OCI-LY1 (cell line): ENCODE measurements at regions not wholly inside any gene's neighbourhood (a gene's known extent, or its start where the extent isn't known, plus 50 kb on each side); places are given as distances from the start of the nearest gene placed in this dataset.

ENCODE experiments used
- H2AFZ ChIP-seq: fragments of 200-600 bp; sonication (generic), shearing (Covaris generic); 2 replicates; pipeline ENCODE4 v1.6.0; 2014; ENCODE audit warnings: antibody characterized with exemption, mild to moderate bottlenecking, low read length
- H3F3A ChIP-seq: fragments of 200-600 bp; sonication (generic), shearing (Covaris generic); 2 replicates; pipeline ENCODE4 v1.6.0; 2014; ENCODE audit warnings: mild to moderate bottlenecking, antibody characterized with exemption, low read length, moderate library complexity; ENCODE audit not compliant: insufficient read depth
- H3K27ac ChIP-seq: fragments of 200-600 bp; sonication (generic); 2 replicates; pipeline ENCODE4 v1.5.1; 2014; ENCODE audit warnings: low read length, mixed run types, mild to moderate bottlenecking, low read depth; ENCODE audit not compliant: poor library complexity, severe bottlenecking
- H3K27me3 ChIP-seq: fragments of 200-600 bp; sonication (generic); 2 replicates; pipeline ENCODE4 v1.6.0; 2014; ENCODE audit warnings: antibody characterized with exemption, mild to moderate bottlenecking, low read length, moderate library complexity; ENCODE audit not compliant: insufficient read depth
- H3K36me3 ChIP-seq: fragments of 200-600 bp; sonication (generic); 2 replicates; pipeline ENCODE4 v1.6.1; 2014; ENCODE audit warnings: mild to moderate bottlenecking, antibody characterized with exemption, low read length, moderate library complexity, mixed read lengths; ENCODE audit not compliant: insufficient read depth
- H3K4me1 ChIP-seq: fragments of 200-600 bp; sonication (generic); 2 replicates; pipeline ENCODE4 v1.5.1; 2014; ENCODE audit warnings: mild to moderate bottlenecking, low read length, moderate library complexity; ENCODE audit not compliant: insufficient read depth, severe bottlenecking
- H3K4me2 ChIP-seq: fragments of 200-600 bp; sonication (generic), shearing (Covaris generic); 2 replicates; pipeline ENCODE4 v1.6.1; 2014; ENCODE audit warnings: low read length
- H3K4me3 ChIP-seq: fragments of 200-600 bp; sonication (generic); 2 replicates; pipeline ENCODE4 v1.5.1; 2014; ENCODE audit warnings: low read length, low read depth, mild to moderate bottlenecking, mixed read lengths; ENCODE audit not compliant: poor library complexity, severe bottlenecking
- H3K79me2 ChIP-seq: fragments of 200-600 bp; shearing (Covaris generic); 2 replicates; pipeline ENCODE4 v1.6.1; 2016; ENCODE audit warnings: mixed run types, low read length, mixed read lengths; ENCODE audit not compliant: insufficient read depth
- H3K9ac ChIP-seq: fragments of 200-600 bp; sonication (generic), shearing (Covaris generic); 2 replicates; pipeline ENCODE4 v1.6.1; 2014; ENCODE audit warnings: mild to moderate bottlenecking, low read length, mixed read lengths
- H3K9me2 ChIP-seq: fragments of 200-600 bp; sonication (generic), shearing (Covaris generic); 2 replicates; pipeline ENCODE4 v1.6.1; 2014; ENCODE audit warnings: low read depth, mild to moderate bottlenecking, low read length, mixed read lengths
- H3K9me3 ChIP-seq: fragments of 200-600 bp; shearing (Covaris generic); 2 replicates; pipeline ENCODE4 v1.6.1; 2014; ENCODE audit warnings: low read length, mixed read lengths
- H4K20me1 ChIP-seq: fragments of 200-600 bp; sonication (generic), shearing (Covaris generic); 2 replicates; pipeline ENCODE4 v1.6.0; 2016; ENCODE audit warnings: mild to moderate bottlenecking, low read length; ENCODE audit not compliant: insufficient read depth
- EZH2 ChIP-seq: fragments of 200-600 bp; sonication (generic), shearing (Covaris generic); IDR thresholded peaks from 2 replicates; pipeline ENCODE4 v1.8.0; 2017; ENCODE audit warnings: borderline replicate concordance, mixed run types, mild to moderate bottlenecking, antibody characterized with exemption, low read length, moderate library complexity, mixed read lengths
- TF ChIP-seq, protein P1 (sequence below): fragments of 200-600 bp; sonication (generic), shearing (Covaris generic); IDR thresholded peaks from 2 replicates; pipeline ENCODE4 v1.5.1; 2017; ENCODE audit warnings: mild to moderate bottlenecking, antibody characterized with exemption, low read length, moderate library complexity, mixed read lengths

DNA sequence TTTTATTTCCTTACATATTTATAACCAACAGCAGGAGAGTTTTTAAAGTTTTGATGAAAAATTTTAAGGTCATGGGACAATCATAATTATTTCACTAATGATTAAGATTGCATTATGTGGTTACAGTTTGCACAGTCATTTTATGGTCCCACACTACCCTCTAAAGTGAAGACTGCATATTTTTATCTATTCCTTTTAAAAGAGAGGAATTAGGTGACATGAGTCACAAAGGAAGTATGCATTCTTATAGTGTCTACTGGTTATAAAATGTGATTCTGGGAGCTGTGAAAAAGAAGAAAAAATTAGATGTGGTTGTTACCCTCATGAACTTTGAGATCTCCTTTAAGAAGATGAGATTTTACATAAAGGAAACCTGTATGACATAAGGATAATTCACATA, 87.9 kb upstream of the GRIA1 start:
- H3K27ac ChIP-seq, result no peak overlapping the region
- no peaks in the 10 kb centered on the region for H3K79me2 ChIP-seq
- H3K27me3 ChIP-seq, result no peaks in the 10 kb centered on the region
- no peak overlapping the region for H3K9ac ChIP-seq
- TF ChIP-seq EZH2, result no peak
- TF ChIP-seq, protein P1, sequence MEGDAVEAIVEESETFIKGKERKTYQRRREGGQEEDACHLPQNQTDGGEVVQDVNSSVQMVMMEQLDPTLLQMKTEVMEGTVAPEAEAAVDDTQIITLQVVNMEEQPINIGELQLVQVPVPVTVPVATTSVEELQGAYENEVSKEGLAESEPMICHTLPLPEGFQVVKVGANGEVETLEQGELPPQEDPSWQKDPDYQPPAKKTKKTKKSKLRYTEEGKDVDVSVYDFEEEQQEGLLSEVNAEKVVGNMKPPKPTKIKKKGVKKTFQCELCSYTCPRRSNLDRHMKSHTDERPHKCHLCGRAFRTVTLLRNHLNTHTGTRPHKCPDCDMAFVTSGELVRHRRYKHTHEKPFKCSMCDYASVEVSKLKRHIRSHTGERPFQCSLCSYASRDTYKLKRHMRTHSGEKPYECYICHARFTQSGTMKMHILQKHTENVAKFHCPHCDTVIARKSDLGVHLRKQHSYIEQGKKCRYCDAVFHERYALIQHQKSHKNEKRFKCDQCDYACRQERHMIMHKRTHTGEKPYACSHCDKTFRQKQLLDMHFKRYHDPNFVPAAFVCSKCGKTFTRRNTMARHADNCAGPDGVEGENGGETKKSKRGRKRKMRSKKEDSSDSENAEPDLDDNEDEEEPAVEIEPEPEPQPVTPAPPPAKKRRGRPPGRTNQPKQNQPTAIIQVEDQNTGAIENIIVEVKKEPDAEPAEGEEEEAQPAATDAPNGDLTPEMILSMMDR, result no peak
- no peaks in the 10 kb centered on the region for H3K36me3 ChIP-seq
- H3K9me2 ChIP-seq, result no peaks in the 10 kb centered on the region
- H2AFZ ChIP-seq, result no peak overlapping the region
- no peaks in the 10 kb centered on the region for H3F3A ChIP-seq
- no peaks in the 10 kb centered on the region for H4K20me1 ChIP-seq
- H3K4me2 ChIP-seq, result no peak overlapping the region
- no peaks in the 10 kb centered on the region for H3K4me1 ChIP-seq
- H3K4me3 ChIP-seq, result no peak overlapping the region
- H3K9me3 ChIP-seq, result no peaks in the 10 kb centered on the region

DNA sequence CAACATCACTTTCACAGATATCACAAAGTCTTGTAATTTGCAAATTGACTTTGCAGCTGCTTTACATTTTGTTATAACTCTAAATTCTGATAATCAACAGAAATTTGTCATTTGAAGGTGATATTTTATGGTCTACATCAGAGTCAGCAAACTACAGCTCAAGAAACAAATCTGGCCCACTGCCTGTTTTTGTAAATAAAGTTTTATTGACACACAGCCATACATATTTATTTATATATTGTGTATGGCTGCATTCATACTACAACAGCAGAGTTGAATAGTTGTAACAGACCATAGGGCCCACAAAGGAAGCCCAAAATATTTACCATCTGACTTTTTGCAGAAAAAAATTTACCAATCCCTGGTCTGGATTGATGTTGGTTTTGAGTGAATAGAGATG, 87.0 kb upstream of the GRIA1 start:
- Histone ChIP-seq H3K9me3 (no peaks in the 10 kb centered on the region), H3F3A (no peaks in the 10 kb centered on the region), H3K9me2 (no peaks in the 10 kb centered on the region), H2AFZ (no peak overlapping the region), H3K36me3 (no peaks in the 10 kb centered on the region), H3K79me2 (no peaks in the 10 kb centered on the region), H3K27me3 (no peaks in the 10 kb centered on the region), H3K4me3 (no peak overlapping the region), H3K4me2 (no peak overlapping the region), H3K9ac (no peak overlapping the region), H4K20me1 (no peaks in the 10 kb centered on the region), H3K27ac (no peak overlapping the region), H3K4me1 (no peaks in the 10 kb centered on the region)
- TF ChIP-seq EZH2, result no peak
- TF ChIP-seq, protein P1, result no peak

DNA sequence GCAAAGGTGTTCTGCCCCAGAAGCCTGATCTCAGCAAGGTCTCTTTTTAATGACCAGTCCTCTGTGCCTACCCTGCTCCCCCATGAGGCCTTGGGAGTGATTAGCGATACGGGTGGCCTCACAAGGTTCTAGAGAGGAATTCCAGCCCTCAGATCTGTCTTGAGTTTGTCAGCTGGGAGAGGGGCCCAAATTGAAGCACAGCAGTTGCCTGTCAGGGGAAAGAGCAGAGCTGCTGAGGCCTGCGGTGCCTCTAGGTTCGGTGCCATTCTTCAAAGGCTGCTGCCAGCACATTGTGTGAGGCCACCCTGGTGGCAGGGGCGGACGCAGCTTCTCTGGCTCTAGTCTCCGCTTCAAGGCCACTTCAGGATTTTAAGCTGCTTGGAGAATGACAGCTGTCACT, 85.7 kb upstream of the GRIA1 start:
- Histone ChIP-seq H3K9ac (no peak overlapping the region), H2AFZ (no peak overlapping the region), H3K9me2 (no peaks in the 10 kb centered on the region), H3K4me1 (no peaks in the 10 kb centered on the region), H3K4me3 (no peak overlapping the region), H3K27ac (no peak overlapping the region), H3K79me2 (no peaks in the 10 kb centered on the region), H3K9me3 (no peaks in the 10 kb centered on the region), H3F3A (no peaks in the 10 kb centered on the region), H3K36me3 (no peaks in the 10 kb centered on the region), H3K27me3 (no peaks in the 10 kb centered on the region), H4K20me1 (no peaks in the 10 kb centered on the region), H3K4me2 (no peak overlapping the region)
- TF ChIP-seq EZH2, result no peak
- TF ChIP-seq, protein P1, result no peak
